ENCODE measurements at regions not wholly inside any gene's neighbourhood (a gene's known extent, or its start where the extent isn't known, plus 50 kb on each side); places are given as distances from the start of the nearest gene placed in this dataset.
"Not testable (repeated sequence)": the region's sequence is repeated elsewhere in the genome, so short reads cannot be mapped to it uniquely, and the experiment has no call there.

GRCh38 chr1:168424281-168424680, 119.5 kb downstream of the XCL2 start:
- Histone ChIP-seq H3K27me3 (ENCODE audit: low read depth) (no peaks in the 10 kb centered on the region; the same call in 1 of the 2 replicates), H3K9me3 (no peaks in the 10 kb centered on the region), H3K4me3 (no peak overlapping the region), H3K36me3 (replicated peaks) (no peaks in the 10 kb centered on the region), H3K4me1 (peaks cover 5% of the 10 kb centered on the region)
- no peak for DNase-seq (ENCODE audit: low spot score in 2 of 2)
- in situ Hi-C loops (cut with MboI; ENCODE audit: low sequenced_read_pairs) = no loop called here

GRCh38 chr1:168422203-168422847, 121.5 kb downstream of the XCL2 start:
- Histone ChIP-seq H3K9me3 (no peaks in the 10 kb centered on the region), H3K27me3 (ENCODE audit: low read depth) (no peaks in the 10 kb centered on the region; the same call in 1 of the 2 replicates), H3K4me1 (no peaks in the 10 kb centered on the region), H3K4me3 (no peak overlapping the region), H3K36me3 (replicated peaks) (no peaks in the 10 kb centered on the region)
- DNase-seq (ENCODE audit: low spot score in 2 of 2) = no peak
- in situ Hi-C loops (cut with MboI; ENCODE audit: low sequenced_read_pairs) = no loop called here

DNA sequence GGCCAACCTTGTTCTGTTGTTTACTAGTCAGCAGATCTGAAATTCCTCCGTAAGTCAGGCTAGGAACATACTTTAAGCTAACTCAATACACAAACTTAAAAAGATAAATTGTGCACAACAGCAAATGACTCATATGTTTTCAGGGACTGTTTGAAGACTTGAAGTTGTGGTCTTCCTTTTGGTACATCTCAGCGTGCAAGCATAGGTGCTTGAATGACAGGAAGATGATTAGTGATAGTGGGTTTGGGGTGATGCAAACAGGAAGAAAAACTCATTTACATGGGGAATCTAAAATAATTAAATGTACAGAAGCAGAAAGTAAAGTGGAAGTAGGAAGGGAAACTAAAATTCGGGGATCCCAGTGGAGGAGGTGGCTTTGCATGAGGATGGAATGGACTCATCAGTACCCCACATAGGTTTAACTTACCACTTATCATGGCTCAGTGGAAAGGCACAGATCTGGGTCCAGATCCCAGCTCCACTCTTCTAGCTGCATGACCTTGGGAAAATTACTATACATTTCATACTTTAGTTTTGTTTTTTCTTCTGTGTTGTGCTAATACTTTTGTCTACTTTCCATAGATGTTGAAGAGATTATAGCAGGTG, 122.3 kb downstream of the XCL2 start:
- no peaks in the 10 kb centered on the region for H3K36me3 ChIP-seq (replicated peaks)
- H3K27me3 ChIP-seq (ENCODE audit: low read depth) = no peaks in the 10 kb centered on the region; the same call in 1 of the 2 replicates
- in situ Hi-C loops (cut with MboI; ENCODE audit: low sequenced_read_pairs) = no loop called here
- DNase-seq (ENCODE audit: low spot score in 2 of 2) = no peak
- no peaks in the 10 kb centered on the region for H3K9me3 ChIP-seq
- H3K4me3 ChIP-seq = no peak overlapping the region
- no peaks in the 10 kb centered on the region for H3K4me1 ChIP-seq

GRCh38 chr1:168420177-168420576, 123.6 kb downstream of the XCL2 start:
- H3K9me3 ChIP-seq = no peaks in the 10 kb centered on the region
- H3K4me1 ChIP-seq = no peaks in the 10 kb centered on the region
- no peak overlapping the region for H3K4me3 ChIP-seq
- no peak for DNase-seq (ENCODE audit: low spot score in 2 of 2)
- in situ Hi-C loops (cut with MboI; ENCODE audit: low sequenced_read_pairs) = no loop called here
- no peaks in the 10 kb centered on the region; the same call in 1 of the 2 replicates for H3K27me3 ChIP-seq (ENCODE audit: low read depth)
- H3K36me3 ChIP-seq (replicated peaks) = no peaks in the 10 kb centered on the region

GRCh38 chr1:168419736-168420135, 124.1 kb downstream of the XCL2 start:
- H3K9me3 ChIP-seq = no peaks in the 10 kb centered on the region
- no peaks in the 10 kb centered on the region for H3K36me3 ChIP-seq (replicated peaks)
- H3K27me3 ChIP-seq (ENCODE audit: low read depth) = no peaks in the 10 kb centered on the region; the same call in 1 of the 2 replicates
- no peaks in the 10 kb centered on the region for H3K4me1 ChIP-seq
- DNase-seq (ENCODE audit: low spot score in 2 of 2) = no peak
- no peak overlapping the region for H3K4me3 ChIP-seq
- in situ Hi-C loops (cut with MboI; ENCODE audit: low sequenced_read_pairs) = no loop called here

DNA sequence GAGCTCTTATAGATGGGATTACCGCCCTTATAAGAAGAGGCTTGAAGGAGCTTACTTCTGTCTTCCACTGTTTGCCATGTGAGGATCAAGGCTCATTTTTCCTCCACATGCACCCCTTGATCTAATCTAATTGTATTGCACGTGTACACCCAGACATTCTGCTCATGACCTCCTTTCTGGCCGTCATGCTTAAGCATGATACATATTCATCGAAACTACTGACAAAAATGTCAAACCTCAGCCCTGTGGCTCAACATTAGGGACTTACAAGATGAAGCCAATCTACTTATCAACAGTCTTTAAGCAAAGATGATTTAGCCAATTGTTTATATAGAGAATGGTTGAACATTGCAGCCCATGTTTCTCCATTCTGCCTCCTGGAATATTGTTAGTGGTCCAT, 127.6 kb downstream of the XCL2 start:
- H3K36me3 ChIP-seq (replicated peaks) = no peaks in the 10 kb centered on the region
- no peak for DNase-seq (ENCODE audit: low spot score in 2 of 2)
- H3K4me3 ChIP-seq = no peak overlapping the region
- no peaks in the 10 kb centered on the region; the same call in 1 of the 2 replicates for H3K27me3 ChIP-seq (ENCODE audit: low read depth)
- in situ Hi-C loops (cut with MboI; ENCODE audit: low sequenced_read_pairs) = no loop called here
- H3K9me3 ChIP-seq = no peaks in the 10 kb centered on the region
- H3K4me1 ChIP-seq = no peaks in the 10 kb centered on the region

GRCh38 chr1:168414914-168415313, 128.9 kb downstream of the XCL2 start:
- Histone ChIP-seq H3K9me3 (no peaks in the 10 kb centered on the region), H3K36me3 (replicated peaks) (no peaks in the 10 kb centered on the region), H3K4me1 (no peaks in the 10 kb centered on the region), H3K4me3 (no peak overlapping the region), H3K27me3 (ENCODE audit: low read depth) (no peaks in the 10 kb centered on the region; the same call in 1 of the 2 replicates)
- in situ Hi-C loops (cut with MboI; ENCODE audit: low sequenced_read_pairs) = no loop called here
- no peak for DNase-seq (ENCODE audit: low spot score in 2 of 2)

DNA sequence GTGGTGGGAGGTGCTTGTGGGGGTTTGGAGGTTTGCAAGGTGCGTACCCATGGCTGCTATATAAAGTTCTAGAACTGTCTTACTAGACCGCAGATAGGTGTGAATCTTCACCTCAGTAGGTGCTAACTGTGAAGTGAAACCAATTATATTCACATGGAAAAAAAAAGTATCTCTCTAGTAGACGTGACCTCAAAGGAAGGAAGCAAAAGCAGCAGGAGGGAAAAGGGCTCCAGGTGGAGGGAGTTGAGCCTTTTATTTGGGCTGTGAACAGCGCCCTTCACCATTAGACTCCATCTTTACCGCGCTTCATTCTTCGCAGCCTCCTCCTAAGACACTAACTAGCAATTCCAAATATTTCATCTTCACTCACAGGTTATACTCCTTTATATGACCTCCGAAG, 129.8 kb downstream of the TBX19 start:
- in situ Hi-C loops (cut with MboI; ENCODE audit: low sequenced_read_pairs) = no loop called here
- Histone ChIP-seq H3K9me3 (no peaks in the 10 kb centered on the region), H3K36me3 (replicated peaks) (no peaks in the 10 kb centered on the region), H3K4me3 (no peak overlapping the region), H3K27me3 (ENCODE audit: low read depth) (no peaks in the 10 kb centered on the region), H3K4me1 (no peaks in the 10 kb centered on the region)
- no peak for DNase-seq (ENCODE audit: low spot score in 2 of 2)

- Histone ChIP-seq H3K36me3 (replicated peaks) (no peaks in the 10 kb centered on the region), H3K4me3 (no peak overlapping the region), H3K27me3 (ENCODE audit: low read depth) (no peaks in the 10 kb centered on the region), H3K9me3 (no peaks in the 10 kb centered on the region), H3K4me1 (no peaks in the 10 kb centered on the region)
- no peak for DNase-seq (ENCODE audit: low spot score in 2 of 2)
- in situ Hi-C loops (cut with MboI; ENCODE audit: low sequenced_read_pairs) = no loop called here
Measured at GRCh38 chr1:168408884-168409283, 128.2 kb downstream of the TBX19 start.

- no peaks in the 10 kb centered on the region for H3K4me1 ChIP-seq
- no peak for DNase-seq (ENCODE audit: low spot score in 2 of 2)
- no peaks in the 10 kb centered on the region for H3K36me3 ChIP-seq (replicated peaks)
- H3K27me3 ChIP-seq (ENCODE audit: low read depth) = no peaks in the 10 kb centered on the region
- H3K4me3 ChIP-seq = no peak overlapping the region
- no peaks in the 10 kb centered on the region for H3K9me3 ChIP-seq
- in situ Hi-C loops (cut with MboI; ENCODE audit: low sequenced_read_pairs) = no loop called here
Measured at GRCh38 chr1:168408539-168408865, 127.8 kb downstream of the TBX19 start.

- Histone ChIP-seq H3K4me3 (no peak overlapping the region), H3K9me3 (no peaks in the 10 kb centered on the region), H3K36me3 (replicated peaks) (no peaks in the 10 kb centered on the region), H3K4me1 (no peaks in the 10 kb centered on the region), H3K27me3 (ENCODE audit: low read depth) (no peaks in the 10 kb centered on the region)
- no peak for DNase-seq (ENCODE audit: low spot score in 2 of 2)
- in situ Hi-C loops (cut with MboI; ENCODE audit: low sequenced_read_pairs) = no loop called here
Measured at GRCh38 chr1:168407832-168408538, 127.3 kb downstream of the TBX19 start.

DNA sequence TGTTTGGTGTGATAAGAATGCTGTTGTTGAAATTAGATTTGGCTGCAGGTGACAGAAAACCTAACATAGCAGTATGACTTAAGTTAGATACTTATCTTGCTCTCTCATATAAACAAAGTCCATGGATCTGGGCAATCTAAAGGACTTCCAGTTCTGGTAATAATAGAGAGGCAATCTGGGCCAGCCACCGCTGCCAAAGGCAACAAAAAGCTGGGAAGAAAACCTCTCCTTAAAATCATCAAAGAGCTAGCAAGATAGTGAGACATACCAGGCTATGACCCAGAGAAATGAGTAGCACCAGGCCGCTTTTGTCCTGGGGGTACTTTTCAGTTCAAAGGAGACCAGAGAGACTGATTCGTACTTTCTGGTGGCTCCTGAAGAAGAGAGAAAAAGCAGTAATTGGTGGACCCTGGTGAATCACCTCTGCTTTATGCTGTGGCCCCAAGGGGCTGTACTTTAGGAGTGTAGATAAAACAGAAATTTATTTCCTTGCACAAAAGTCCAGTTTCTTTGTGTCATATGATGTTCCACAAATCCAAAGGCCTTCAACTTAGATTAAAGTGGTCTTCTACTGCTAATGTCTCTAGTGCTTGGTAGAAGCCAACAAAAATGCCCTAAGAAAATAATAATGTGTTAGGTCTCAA, 125.4 kb downstream of the TBX19 start:
- Histone ChIP-seq H3K9me3 (no peaks in the 10 kb centered on the region), H3K27me3 (ENCODE audit: low read depth) (no peaks in the 10 kb centered on the region), H3K4me3 (no peak overlapping the region), H3K36me3 (replicated peaks) (no peaks in the 10 kb centered on the region), H3K4me1 (no peaks in the 10 kb centered on the region)
- in situ Hi-C loops (cut with MboI; ENCODE audit: low sequenced_read_pairs) = no loop called here
- DNase-seq (ENCODE audit: low spot score in 2 of 2) = no peak

- Histone ChIP-seq H3K4me1 (no peaks in the 10 kb centered on the region), H3K9me3 (no peaks in the 10 kb centered on the region), H3K36me3 (replicated peaks) (no peaks in the 10 kb centered on the region), H3K4me3 (no peak overlapping the region), H3K27me3 (ENCODE audit: low read depth) (no peaks in the 10 kb centered on the region)
- in situ Hi-C loops (cut with MboI; ENCODE audit: low sequenced_read_pairs) = no loop called here
- no peak for DNase-seq (ENCODE audit: low spot score in 2 of 2)
Measured at GRCh38 chr1:168403140-168403539, 122.5 kb downstream of the TBX19 start.

- H3K4me3 ChIP-seq; H3K4me1 ChIP-seq; DNase-seq (ENCODE audit: low spot score in 2 of 2); H3K36me3 ChIP-seq (replicated peaks); H3K9me3 ChIP-seq; H3K27me3 ChIP-seq (ENCODE audit: low read depth); in situ Hi-C loops (cut with MboI; ENCODE audit: low sequenced_read_pairs): not testable (repeated sequence)
Measured at GRCh38 chr1:168402466-168402865, 121.8 kb downstream of the TBX19 start.
